OCI-LY1 (cell line): ENCODE measurements at regions not wholly inside any gene's neighbourhood (a gene's known extent, or its start where the extent isn't known, plus 50 kb on each side); places are given as distances from the start of the nearest gene placed in this dataset.

ENCODE experiments used
- H2AFZ ChIP-seq: fragments of 200-600 bp; sonication (generic), shearing (Covaris generic); 2 replicates; pipeline ENCODE4 v1.6.0; 2014; ENCODE audit warnings: antibody characterized with exemption, mild to moderate bottlenecking, low read length
- H3F3A ChIP-seq: fragments of 200-600 bp; sonication (generic), shearing (Covaris generic); 2 replicates; pipeline ENCODE4 v1.6.0; 2014; ENCODE audit warnings: mild to moderate bottlenecking, antibody characterized with exemption, low read length, moderate library complexity; ENCODE audit not compliant: insufficient read depth
- H3K27ac ChIP-seq: fragments of 200-600 bp; sonication (generic); 2 replicates; pipeline ENCODE4 v1.5.1; 2014; ENCODE audit warnings: low read length, mixed run types, mild to moderate bottlenecking, low read depth; ENCODE audit not compliant: poor library complexity, severe bottlenecking
- H3K27me3 ChIP-seq: fragments of 200-600 bp; sonication (generic); 2 replicates; pipeline ENCODE4 v1.6.0; 2014; ENCODE audit warnings: antibody characterized with exemption, mild to moderate bottlenecking, low read length, moderate library complexity; ENCODE audit not compliant: insufficient read depth
- H3K36me3 ChIP-seq: fragments of 200-600 bp; sonication (generic); 2 replicates; pipeline ENCODE4 v1.6.1; 2014; ENCODE audit warnings: mild to moderate bottlenecking, antibody characterized with exemption, low read length, moderate library complexity, mixed read lengths; ENCODE audit not compliant: insufficient read depth
- H3K4me1 ChIP-seq: fragments of 200-600 bp; sonication (generic); 2 replicates; pipeline ENCODE4 v1.5.1; 2014; ENCODE audit warnings: mild to moderate bottlenecking, low read length, moderate library complexity; ENCODE audit not compliant: insufficient read depth, severe bottlenecking
- H3K4me2 ChIP-seq: fragments of 200-600 bp; sonication (generic), shearing (Covaris generic); 2 replicates; pipeline ENCODE4 v1.6.1; 2014; ENCODE audit warnings: low read length
- H3K4me3 ChIP-seq: fragments of 200-600 bp; sonication (generic); 2 replicates; pipeline ENCODE4 v1.5.1; 2014; ENCODE audit warnings: low read length, low read depth, mild to moderate bottlenecking, mixed read lengths; ENCODE audit not compliant: poor library complexity, severe bottlenecking
- H3K79me2 ChIP-seq: fragments of 200-600 bp; shearing (Covaris generic); 2 replicates; pipeline ENCODE4 v1.6.1; 2016; ENCODE audit warnings: mixed run types, low read length, mixed read lengths; ENCODE audit not compliant: insufficient read depth
- H3K9ac ChIP-seq: fragments of 200-600 bp; sonication (generic), shearing (Covaris generic); 2 replicates; pipeline ENCODE4 v1.6.1; 2014; ENCODE audit warnings: mild to moderate bottlenecking, low read length, mixed read lengths
- H3K9me2 ChIP-seq: fragments of 200-600 bp; sonication (generic), shearing (Covaris generic); 2 replicates; pipeline ENCODE4 v1.6.1; 2014; ENCODE audit warnings: low read depth, mild to moderate bottlenecking, low read length, mixed read lengths
- H3K9me3 ChIP-seq: fragments of 200-600 bp; shearing (Covaris generic); 2 replicates; pipeline ENCODE4 v1.6.1; 2014; ENCODE audit warnings: low read length, mixed read lengths
- H4K20me1 ChIP-seq: fragments of 200-600 bp; sonication (generic), shearing (Covaris generic); 2 replicates; pipeline ENCODE4 v1.6.0; 2016; ENCODE audit warnings: mild to moderate bottlenecking, low read length; ENCODE audit not compliant: insufficient read depth
- EZH2 ChIP-seq: fragments of 200-600 bp; sonication (generic), shearing (Covaris generic); IDR thresholded peaks from 2 replicates; pipeline ENCODE4 v1.8.0; 2017; ENCODE audit warnings: borderline replicate concordance, mixed run types, mild to moderate bottlenecking, antibody characterized with exemption, low read length, moderate library complexity, mixed read lengths
- TF ChIP-seq, protein P1 (sequence below): fragments of 200-600 bp; sonication (generic), shearing (Covaris generic); IDR thresholded peaks from 2 replicates; pipeline ENCODE4 v1.5.1; 2017; ENCODE audit warnings: mild to moderate bottlenecking, antibody characterized with exemption, low read length, moderate library complexity, mixed read lengths

DNA sequence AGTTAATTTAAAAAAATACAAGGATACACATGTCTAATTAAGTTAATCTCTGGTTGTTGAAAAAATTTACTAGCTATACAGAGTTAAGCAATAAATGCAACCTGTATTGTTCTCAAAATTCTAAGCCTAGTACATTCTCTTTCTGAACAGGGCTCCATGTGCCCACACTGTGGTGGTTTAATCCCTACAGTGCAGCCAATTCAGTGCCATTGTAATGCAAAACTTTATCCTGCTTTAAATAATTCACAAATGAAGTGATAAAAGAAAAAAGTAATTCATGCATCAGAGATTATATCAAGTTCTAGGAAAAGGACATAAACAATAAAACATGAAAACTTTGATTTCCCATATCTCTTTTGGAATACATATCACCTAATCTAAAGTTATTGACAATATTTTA, 1089.2 kb downstream of the C4orf33 start:
- Histone ChIP-seq H3K4me2 (no peak overlapping the region), H3K9me2 (no peaks in the 10 kb centered on the region), H3K9ac (no peak overlapping the region), H4K20me1 (no peaks in the 10 kb centered on the region), H3K36me3 (no peaks in the 10 kb centered on the region), H3K27me3 (no peaks in the 10 kb centered on the region), H3K27ac (no peak overlapping the region), H3F3A (no peaks in the 10 kb centered on the region), H2AFZ (no peak overlapping the region), H3K4me3 (no peak overlapping the region), H3K4me1 (no peaks in the 10 kb centered on the region), H3K9me3 (no peaks in the 10 kb centered on the region), H3K79me2 (no peaks in the 10 kb centered on the region)
- no peak for TF ChIP-seq EZH2
- TF ChIP-seq, protein P1, sequence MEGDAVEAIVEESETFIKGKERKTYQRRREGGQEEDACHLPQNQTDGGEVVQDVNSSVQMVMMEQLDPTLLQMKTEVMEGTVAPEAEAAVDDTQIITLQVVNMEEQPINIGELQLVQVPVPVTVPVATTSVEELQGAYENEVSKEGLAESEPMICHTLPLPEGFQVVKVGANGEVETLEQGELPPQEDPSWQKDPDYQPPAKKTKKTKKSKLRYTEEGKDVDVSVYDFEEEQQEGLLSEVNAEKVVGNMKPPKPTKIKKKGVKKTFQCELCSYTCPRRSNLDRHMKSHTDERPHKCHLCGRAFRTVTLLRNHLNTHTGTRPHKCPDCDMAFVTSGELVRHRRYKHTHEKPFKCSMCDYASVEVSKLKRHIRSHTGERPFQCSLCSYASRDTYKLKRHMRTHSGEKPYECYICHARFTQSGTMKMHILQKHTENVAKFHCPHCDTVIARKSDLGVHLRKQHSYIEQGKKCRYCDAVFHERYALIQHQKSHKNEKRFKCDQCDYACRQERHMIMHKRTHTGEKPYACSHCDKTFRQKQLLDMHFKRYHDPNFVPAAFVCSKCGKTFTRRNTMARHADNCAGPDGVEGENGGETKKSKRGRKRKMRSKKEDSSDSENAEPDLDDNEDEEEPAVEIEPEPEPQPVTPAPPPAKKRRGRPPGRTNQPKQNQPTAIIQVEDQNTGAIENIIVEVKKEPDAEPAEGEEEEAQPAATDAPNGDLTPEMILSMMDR = no peak

DNA sequence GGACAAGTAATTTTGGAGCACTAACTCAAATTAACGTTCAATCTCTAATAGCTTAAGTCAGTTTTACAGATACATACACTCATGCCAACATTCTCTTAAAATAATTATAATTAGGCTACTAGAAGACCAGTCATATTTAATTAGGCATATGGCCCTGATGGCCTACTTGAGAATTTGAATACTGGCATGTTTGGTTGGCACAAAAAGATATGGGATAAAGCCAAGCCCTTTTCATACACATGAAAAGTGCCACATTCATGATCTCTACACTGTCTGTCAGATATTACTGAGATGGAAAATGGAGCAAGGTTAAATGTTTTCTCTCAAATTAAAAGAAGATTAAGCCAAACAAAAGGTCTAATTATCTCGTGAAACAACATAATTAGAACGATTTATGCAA, 1091.0 kb downstream of the C4orf33 start:
- no peaks in the 10 kb centered on the region for H3K9me2 ChIP-seq
- no peaks in the 10 kb centered on the region for H3K4me1 ChIP-seq
- no peaks in the 10 kb centered on the region for H3K79me2 ChIP-seq
- H4K20me1 ChIP-seq = no peaks in the 10 kb centered on the region
- TF ChIP-seq, protein P1 = no peak
- no peak for TF ChIP-seq EZH2
- H3K4me2 ChIP-seq = no peak overlapping the region
- no peaks in the 10 kb centered on the region for H3K36me3 ChIP-seq
- H3K9me3 ChIP-seq = no peaks in the 10 kb centered on the region
- no peak overlapping the region for H3K4me3 ChIP-seq
- H3K27ac ChIP-seq = no peak overlapping the region
- H3F3A ChIP-seq = no peaks in the 10 kb centered on the region
- no peaks in the 10 kb centered on the region for H3K27me3 ChIP-seq
- no peak overlapping the region for H3K9ac ChIP-seq
- no peak overlapping the region for H2AFZ ChIP-seq

DNA sequence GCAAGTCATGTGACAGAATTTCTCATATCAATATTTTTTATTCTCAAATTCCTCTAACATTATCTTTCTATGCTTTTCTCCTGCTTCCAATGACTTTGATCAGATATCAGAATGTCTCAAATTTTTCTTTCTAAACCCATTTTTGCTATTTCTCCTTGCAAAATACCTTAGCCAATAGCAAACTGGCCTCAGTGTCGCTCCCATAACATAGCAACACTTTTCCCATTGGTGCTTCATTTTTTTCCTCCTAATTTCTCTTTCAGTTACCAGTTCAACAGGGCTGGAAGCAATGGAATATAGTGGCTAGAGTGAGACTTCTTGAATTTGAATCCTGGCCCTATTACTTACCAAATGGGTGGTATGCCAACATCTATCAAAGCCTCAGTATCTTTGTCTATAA, 1091.6 kb downstream of the C4orf33 start:
- H3F3A ChIP-seq = no peaks in the 10 kb centered on the region
- no peak overlapping the region for H3K9ac ChIP-seq
- H3K4me2 ChIP-seq = no peak overlapping the region
- no peaks in the 10 kb centered on the region for H3K9me2 ChIP-seq
- TF ChIP-seq, protein P1 = no peak
- no peak for TF ChIP-seq EZH2
- H3K79me2 ChIP-seq = no peaks in the 10 kb centered on the region
- H4K20me1 ChIP-seq = no peaks in the 10 kb centered on the region
- H3K9me3 ChIP-seq = no peaks in the 10 kb centered on the region
- H2AFZ ChIP-seq = no peak overlapping the region
- H3K4me1 ChIP-seq = no peaks in the 10 kb centered on the region
- no peaks in the 10 kb centered on the region for H3K36me3 ChIP-seq
- H3K4me3 ChIP-seq = no peak overlapping the region
- H3K27ac ChIP-seq = no peak overlapping the region
- no peaks in the 10 kb centered on the region for H3K27me3 ChIP-seq
